GM18861 (cell line): ENCODE measurements at regions not wholly inside any gene's neighbourhood (a gene's known extent, or its start where the extent isn't known, plus 50 kb on each side); places are given as distances from the start of the nearest gene placed in this dataset.
A peak's percentile ranks its signal among the peaks of the same experiment; 100 is the strongest.
"Not testable (repeated sequence)": the region's sequence is repeated elsewhere in the genome, so short reads cannot be mapped to it uniquely, and the experiment has no call there.

Experiments
- ATAC-seq: cut with Tn5 transposase; IDR thresholded peaks from one replicate; pipeline ENCODE4 v1.9.1; 2021; ENCODE audit not compliant: unreplicated experiment

- ATAC-seq = peak; percentile 94
Measured at GRCh38 chr17:30731210-30732132, 93.0 kb downstream of the CRLF3 start.

DNA sequence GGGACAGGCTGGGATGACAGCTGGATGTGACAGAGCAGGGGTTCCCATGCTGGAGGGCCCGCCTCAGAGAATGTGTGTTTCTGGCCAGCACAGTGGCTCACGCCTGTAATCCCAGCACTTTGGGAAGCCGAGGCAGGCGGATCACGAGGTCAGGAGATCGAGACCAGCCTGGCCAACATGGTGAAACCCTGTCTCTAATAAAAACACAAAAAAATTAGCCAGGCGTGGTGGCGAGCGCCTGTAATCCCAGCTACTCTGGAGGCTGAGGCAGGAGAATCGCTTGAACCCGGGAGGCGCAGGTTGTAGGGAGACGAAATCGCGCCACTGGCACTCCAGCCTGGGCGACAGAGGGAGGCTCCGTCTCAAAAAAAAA is 93.7 kb downstream of the CRLF3 start:
- ATAC-seq = not testable (repeated sequence)

GRCh38 chr17:30730171-30730836 is 94.2 kb downstream of the CRLF3 start:
- not testable (repeated sequence) for ATAC-seq

DNA sequence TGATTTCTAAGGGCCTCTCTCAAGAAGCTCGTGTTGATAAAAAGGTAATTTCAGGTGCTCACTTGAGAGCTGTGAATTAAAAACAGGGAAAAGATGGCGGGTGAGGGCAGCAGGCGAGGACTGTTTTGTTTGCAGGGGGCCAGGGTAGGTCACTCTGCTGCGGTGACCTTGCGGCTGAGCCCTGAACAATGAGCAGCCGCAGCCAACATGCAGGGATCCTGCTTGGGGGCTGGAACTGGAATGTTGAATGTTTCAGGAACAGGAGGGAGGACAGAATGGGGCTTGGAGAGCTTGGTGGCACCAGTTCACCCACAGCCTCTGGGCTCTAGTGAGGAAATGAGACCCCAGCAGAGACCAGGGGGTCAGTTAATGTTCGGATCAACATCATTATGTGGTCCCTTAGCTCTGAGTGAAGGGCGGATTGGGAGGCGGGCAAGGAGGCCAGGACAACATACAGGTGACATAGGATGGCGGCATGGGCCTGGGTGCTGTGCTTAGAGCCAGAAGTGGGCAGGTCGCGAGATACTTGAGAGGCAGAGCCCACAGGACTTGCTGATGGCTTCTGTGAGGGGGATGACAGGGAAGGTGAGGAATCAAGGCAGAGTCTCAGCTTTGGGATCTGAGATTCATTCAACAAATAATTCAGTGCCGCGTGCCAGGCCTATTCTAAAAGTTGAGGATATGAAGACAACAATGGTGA is 94.9 kb downstream of the CRLF3 start:
- not testable (repeated sequence) for ATAC-seq

- ATAC-seq = not testable (repeated sequence)
Measured at GRCh38 chr17:30727517-30727916, 97.0 kb downstream of the CRLF3 start.

GRCh38 chr17:30726734-30727133 is 97.8 kb downstream of the CRLF3 start:
- ATAC-seq = not testable (repeated sequence)

DNA sequence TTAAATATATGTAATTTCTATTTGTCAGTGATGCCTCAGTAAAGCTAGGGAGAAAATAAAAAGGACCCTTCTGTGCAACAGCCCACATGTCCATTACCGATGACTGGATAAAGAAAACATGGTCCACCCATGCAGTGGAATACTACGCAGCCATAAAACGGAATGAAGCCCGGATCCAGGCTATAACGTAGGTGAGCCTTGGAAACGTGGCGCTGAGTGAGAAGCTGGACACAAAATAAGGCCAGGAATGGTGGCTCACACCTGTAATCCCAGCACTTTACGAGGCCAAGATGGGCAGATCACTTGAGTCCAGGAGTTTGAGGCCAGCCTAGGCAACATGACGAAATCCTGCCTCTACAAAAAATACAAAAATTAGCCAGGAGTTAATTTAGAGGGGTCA is 98.2 kb downstream of the CRLF3 start:
- ATAC-seq = not testable (repeated sequence)

DNA sequence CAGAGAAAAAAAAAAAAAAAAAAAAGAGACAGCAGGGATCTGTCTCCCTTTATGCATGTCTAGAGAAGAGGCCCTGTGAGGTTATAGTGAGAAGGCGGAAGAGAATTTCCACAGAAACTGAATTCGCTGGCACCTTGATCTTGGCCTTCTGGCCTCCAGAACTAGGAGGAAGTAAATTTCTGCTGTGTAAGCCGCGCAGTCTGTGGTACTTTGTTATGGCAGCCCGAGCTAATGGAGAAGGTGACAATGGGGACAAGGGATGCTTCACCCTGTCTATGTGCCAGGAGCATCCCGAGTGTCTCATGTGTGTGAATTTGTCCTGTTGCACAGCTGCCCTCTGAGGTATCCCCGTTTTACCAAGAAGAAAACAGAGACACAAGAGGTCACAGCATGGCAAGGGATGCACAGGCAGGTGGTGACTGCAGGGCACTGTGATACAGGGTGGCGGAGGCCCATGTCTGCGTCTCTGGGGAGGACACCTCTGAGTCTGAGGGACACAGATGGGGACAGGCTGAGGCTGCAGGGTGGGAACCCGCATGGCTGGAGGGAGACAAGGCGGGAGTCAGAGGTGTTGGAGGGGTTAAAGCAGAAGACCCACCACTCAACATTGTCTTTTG is 100.3 kb downstream of the CRLF3 start:
- not testable (repeated sequence) for ATAC-seq

DNA sequence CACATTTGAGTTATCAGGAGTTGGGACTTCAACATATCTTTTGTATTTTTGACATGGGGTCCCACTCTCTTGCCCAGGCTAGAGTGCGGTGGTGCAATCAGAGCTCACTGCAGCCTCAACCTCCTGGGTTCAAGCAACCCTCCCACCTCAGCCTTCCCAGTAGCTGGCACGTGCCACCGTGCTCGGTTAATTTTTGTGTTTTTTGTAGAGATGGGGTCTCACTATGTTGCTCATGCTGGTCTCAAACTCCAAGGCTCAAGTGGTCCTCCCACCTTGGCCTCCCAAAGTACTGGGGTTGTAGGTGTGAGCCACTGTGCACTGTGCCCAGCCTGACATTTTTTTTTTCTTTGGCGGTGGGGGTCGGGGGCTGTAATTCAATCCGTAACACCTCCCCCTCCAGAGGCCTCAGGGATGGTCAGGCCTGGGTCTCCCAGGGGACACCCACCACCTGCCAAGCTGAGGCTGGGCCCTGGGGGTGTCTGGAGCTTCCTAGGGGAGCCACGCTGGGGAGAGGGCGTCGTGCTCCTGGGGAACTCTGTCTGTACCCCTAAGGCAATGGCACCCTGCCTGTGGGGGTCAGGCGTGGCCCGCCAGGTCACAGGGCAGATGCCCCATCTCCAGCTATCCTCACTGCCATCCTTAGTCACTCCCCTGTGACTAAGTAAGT is 102.2 kb downstream of the CRLF3 start:
- not testable (repeated sequence) for ATAC-seq

GRCh38 chr17:30720971-30721370 is 103.5 kb downstream of the CRLF3 start:
- not testable (repeated sequence) for ATAC-seq

GRCh38 chr17:30720013-30720471 is 104.5 kb downstream of the CRLF3 start:
- ATAC-seq = no peak

GRCh38 chr17:30719131-30719973 is 105.1 kb downstream of the CRLF3 start:
- not testable (repeated sequence) for ATAC-seq

- not testable (repeated sequence) for ATAC-seq
Measured at GRCh38 chr17:30718691-30719090, 105.8 kb downstream of the CRLF3 start.

GRCh38 chr17:30718099-30718447 is 106.4 kb downstream of the CRLF3 start:
- not testable (repeated sequence) for ATAC-seq

DNA sequence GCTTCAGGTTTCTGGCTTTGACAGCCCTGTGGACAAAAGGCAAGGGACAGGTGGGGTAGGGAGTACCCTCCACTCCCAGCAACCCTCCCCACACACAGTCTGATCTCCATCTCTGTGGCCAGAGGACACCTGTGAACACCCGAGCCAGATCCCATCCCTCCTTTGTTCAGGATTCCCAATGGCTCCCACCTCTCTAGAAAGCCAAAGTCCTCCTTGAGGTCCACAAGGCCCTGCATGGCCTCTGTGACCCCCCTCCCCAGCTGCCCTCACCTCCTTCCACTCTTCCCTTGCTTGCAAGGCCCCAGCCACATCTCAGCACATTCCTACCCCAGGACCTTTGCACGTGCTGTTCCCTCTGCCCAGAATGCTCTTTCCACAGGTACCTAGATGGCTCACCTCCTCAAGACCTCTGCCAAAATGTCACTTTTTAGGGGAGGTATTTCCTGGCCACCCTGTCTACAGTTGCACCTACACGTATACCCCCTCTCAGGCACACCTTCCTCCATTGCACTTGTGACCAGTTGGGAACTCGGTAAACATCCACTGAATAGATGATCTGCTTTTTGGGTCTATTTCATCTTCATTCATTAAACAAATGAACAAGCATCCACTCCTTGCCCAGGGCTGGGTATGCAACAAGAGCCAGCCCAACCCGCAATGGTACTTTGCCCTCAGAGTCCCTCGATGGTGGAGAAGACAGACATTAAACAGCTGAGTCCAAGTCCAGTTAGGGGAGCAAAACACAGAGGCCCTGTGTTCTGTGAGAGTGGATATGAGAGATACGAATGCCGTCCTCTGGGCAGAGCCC is 107.0 kb downstream of the CRLF3 start:
- ATAC-seq = no peak

- ATAC-seq = no peak
Measured at GRCh38 chr17:30716461-30717290, 107.8 kb downstream of the CRLF3 start.

DNA sequence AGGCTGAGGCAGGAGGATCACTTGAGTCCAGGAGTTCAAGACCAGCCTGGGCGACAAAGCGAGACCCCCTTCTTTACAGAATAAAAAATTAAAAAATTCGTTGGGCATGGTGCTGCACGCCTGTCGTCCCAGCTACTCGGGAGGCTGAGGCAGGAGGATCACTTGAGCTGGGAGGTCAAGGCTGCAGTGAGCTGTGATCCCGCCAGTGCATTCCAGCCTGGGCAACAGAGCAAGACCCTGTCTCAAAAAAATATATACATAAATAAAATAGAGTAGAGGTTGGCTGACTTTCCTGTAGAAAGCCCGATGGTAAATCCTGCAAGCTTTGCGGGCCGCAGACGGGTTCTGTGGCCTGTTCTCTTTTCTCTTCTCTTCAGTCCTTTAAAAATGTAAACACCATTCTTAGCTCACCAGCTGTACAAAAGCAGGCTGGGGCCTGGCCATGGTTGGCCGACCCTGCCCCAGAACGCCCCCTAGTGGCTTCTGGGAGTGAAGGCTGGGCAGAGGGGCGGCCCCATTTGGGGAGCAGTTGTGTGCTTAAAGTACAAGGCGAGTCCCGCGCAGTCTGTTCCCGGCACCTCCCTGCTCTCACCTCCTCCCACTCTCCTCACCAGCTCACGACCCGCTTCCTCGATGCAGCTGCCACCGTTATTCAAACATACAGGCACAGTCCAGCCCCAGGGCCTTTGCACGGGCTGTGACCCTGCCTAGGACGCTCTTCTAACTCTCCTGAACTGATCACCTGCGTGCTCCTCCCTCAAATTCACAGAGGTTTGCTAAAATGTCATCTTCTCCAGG is 109.5 kb downstream of the CRLF3 start:
- ATAC-seq = not testable (repeated sequence)
